GM19023 (cell line): ENCODE measurements at regions not wholly inside any gene's neighbourhood (a gene's known extent, or its start where the extent isn't known, plus 50 kb on each side); places are given as distances from the start of the nearest gene placed in this dataset.
"Not testable (repeated sequence)": the region's sequence is repeated elsewhere in the genome, so short reads cannot be mapped to it uniquely, and the experiment has no call there.

Source experiments
- ATAC-seq: cut with Tn5 transposase; IDR thresholded peaks from one replicate; pipeline ENCODE4 v1.9.1; 2021; ENCODE audit warnings: mild to moderate bottlenecking, moderate library complexity; ENCODE audit not compliant: unreplicated experiment

DNA sequence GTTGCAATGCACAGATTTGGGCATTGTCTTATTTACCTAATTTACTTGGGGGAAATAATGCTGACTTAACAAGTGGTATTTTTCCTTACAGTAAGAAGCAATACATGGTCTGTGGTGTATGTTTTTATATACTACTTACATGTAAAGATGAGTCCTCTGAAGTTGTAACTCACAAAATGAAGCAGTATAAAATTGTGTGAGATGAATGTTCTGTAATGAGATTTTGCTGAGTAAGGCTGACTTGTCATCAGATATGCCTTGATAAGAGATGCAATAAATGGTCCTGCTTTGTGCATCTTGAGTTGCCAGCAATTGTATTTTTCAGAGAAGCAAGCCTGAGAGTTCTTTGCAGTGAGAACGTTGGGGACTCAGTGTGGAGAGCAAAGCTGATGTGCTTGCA, 92.2 kb upstream of the GNAQ start:
- ATAC-seq: no peak

DNA sequence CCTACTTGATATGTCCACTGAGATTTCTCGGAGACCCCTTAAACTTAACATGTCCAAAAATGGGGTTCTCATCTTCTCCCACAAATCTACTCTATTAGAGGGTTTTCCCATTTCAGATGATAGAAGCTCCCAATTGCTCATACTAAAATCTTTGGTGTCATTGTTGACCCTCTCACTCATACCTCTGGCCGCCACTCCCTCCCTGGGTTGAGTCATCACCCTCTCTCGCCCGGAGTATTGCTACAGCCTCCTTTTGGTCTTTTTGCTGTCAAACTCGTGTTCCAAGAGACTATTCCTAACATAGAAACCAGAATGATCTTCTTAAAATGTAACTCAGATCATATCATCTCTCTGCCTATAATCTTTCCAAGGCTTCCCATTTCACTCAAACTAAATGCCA, 91.0 kb upstream of the GNAQ start:
- ATAC-seq: no peak

DNA sequence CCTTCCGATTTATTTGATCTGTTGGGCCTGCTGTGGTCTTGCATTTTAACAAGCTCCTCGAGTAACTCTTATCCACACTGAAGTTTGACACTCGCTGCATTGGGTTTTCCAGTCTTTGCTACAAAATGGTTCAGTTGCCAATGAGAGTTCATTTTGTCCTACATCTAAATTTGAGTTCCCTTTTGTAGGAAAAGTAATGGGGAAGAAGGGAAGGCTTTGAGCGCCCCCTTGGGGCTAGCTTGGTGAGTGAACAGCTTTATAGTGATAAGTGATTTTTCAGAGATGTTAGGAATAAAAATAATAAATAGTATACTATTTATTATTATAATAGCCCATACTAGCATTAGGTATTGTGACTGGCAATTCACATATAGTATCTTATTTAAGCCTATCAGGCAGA, 89.9 kb upstream of the GNAQ start:
- ATAC-seq: no peak

DNA sequence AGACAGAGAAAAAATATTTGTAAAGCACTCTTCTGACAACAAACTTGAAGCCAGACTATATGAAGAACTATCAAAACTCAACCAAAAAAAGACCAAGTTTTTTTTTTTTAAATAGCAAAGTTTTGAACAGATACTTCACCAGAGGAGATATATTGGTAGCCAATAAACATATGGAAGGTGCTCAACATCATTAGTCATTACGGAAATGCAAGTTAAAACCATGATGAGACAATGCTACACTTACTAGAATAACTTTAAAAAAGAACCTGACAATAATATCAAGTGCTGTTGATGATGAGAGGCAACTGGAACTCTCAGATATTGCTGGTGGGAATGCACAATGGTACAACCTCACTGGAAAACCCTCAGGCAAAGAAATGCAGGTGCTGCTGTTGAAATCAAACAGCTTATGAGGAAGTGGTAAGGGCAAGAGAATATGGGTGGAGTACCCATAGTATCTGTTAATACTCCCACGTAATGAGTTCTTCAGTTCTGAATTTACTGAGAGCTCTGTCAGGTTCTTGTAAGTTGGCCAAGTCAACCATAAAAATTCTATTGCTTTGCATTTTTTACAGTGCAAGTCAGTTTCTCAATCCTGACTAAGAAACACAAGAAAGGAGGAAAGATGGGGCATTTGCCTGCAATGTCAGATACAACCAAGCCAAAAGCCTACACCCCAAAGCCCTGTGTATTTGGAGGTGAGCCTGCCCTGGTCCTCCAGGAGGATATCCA, 87.3 kb upstream of the GNAQ start:
- peak; percentile 90 for ATAC-seq

DNA sequence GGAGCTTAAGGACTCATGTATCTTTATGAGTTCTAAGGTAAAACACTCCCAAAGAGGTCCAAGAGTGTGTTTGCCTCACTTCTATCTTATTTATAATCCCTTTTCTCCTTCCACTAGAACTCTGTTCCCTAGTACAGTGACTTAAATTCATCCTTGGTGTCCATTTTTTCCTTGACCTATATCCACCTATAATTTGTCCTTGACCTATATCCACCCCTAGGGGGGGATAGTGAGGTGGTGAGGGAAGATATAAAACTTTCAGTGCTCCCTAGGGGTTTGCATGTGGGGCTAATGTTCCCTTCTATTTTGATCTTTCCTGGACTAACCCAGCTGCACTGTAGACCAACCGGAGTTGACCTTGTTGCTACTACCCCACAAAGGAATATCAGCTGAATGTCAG, 83.5 kb upstream of the GNAQ start:
- no peak for ATAC-seq

DNA sequence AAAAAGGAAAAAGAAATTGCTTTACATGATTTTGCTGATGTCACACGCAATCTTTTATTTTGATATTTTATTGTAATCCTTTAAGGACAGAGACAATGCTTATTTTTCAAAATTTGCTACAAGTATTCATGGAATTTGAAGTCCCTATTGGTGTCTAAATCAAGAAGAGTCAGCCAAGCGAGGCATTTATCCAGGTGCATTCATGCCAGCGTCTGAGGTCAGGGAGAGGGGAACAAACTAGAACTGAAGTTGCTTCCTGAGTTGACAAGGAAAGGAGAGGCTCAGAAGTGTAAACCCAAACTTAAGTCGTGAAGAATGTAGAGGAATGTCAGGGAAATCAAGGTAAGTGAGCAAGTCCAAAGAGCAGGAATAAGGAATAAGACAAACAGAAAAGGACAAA, 83.0 kb upstream of the GNAQ start:
- ATAC-seq: no peak

DNA sequence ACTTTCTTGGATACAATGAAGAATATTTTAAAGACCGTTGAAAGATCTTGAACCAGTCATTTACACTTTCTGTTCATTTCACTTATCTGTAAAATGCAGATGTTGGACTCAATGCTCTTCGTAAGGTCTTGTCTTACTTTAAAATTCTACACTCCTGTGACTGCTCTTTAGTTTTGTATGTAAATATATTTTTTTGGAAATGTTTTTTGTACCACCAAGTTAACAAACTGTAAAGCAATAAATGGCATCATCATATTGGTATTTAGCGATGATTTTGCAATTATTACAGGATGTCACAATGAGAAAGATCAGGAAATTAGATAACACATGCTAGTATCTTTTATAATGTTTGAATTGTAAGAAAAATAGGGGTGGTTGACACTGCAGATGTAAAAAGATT, 80.8 kb upstream of the GNAQ start:
- ATAC-seq: no peak

DNA sequence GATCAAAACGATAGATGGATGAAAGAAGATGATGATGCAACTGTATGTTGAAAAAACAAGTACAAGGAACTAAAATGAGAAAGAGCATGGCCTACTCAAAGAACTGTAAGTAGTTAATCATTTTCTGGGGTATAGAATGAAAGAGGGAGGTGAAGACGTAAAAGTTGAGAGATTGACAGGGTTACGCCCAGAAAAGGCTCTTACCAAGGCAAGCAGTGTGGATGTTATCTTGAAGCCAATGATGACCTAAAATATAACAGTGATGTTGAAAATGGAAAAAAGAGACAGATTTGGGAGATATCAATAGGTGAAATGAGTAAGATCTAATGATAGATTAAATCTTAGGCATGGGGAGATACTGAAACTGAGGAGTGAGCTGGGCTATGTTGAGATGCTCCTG, 80.4 kb upstream of the GNAQ start:
- no peak for ATAC-seq

DNA sequence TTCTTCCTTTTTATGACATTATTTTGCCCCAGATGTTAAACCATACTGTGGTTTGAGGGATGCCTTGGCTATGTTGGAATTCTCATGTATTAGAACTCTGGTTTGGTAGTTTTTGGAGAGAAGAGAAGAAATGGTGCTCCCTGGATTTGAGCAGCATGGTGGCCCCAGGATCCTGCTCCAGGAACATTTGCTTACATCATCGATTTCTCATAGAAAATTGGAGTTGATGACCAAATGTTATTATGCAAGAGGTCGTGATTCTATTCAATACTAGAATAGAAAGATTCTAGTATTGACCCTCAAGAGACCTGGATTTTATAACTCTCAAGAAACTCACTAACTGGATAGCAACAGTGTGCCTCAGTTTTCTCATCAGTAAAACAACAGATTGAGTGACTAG, 77.5 kb upstream of the GNAQ start:
- ATAC-seq: no peak

DNA sequence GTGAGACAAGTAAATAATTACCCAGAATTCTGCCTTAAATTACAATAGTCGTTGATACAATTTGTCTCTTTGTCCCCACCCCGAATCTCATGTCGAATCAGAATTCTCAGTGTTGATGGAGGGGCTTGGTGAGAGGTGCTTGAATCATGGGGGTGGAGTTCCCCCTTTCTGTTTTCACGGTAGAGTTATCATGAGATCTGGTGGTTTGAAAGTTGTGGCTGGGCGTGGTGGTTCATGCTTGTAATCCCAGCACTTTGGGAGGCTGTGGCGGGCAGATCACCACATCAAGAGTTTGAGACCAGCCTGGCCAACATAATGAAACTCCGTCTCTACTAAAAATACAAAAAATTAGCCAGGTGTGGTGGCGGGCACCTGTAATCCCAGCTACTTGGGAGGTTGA, 75.0 kb upstream of the GNAQ start:
- ATAC-seq: not testable (repeated sequence)

DNA sequence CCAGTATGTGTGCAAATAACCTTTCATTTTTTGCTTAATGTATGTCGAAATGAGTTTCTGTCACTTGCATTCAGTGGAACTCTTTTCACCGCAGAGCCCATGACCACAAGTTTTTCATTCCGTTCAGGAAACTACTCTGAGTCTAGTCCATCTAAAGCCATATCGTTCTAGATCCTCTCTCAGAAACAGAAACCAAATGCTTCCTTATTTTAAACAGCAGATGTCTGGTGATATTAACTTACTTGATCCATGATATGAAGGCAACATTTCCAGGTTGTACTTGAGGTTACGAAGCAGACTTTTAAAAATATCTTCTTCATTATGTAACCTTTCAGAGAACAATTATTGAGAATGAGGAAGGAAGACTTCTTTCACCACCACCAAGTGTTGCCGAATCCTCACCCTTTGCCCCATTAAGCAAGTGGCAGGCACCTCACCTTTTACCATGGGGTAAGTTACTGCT, 72.4 kb upstream of the GNAQ start:
- no peak for ATAC-seq

DNA sequence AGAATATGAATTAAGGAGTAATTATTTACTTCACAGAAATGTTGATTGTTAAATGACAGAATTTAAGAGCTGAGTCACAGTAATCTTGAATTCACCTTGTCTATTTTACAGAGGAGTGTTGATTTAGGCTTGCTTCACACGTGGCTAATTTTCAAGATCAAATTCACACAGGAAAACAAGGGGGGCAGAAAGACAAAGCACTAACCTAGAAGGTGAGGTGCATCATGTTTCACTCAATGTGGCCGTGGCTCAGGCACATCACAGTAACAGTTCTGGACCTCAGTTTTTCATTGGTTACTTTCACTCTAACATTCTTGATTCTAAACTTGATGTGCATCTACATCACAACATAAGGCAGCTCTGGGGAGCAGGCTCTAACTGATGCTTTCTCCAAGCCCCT, 69.6 kb upstream of the GNAQ start:
- no peak for ATAC-seq

DNA sequence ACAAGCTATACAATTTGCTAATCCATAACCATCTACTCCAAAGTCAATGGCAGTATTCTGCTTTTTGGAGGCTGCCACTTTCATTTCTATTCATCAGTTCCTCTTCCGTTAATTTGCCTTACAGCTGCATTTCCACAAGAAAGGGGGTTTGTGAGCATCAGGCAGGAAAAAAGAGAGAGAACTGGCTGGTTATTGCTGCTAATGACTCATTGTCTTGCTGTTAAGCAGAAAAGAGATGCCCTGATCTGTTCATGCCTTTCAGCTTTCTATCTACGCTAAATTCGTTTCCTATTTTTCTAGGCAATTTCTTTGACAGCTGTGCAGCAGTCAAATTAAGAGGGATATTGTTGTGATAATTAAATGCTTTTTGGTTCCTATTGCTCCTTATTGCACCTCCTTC, 65.9 kb upstream of the GNAQ start:
- no peak for ATAC-seq

DNA sequence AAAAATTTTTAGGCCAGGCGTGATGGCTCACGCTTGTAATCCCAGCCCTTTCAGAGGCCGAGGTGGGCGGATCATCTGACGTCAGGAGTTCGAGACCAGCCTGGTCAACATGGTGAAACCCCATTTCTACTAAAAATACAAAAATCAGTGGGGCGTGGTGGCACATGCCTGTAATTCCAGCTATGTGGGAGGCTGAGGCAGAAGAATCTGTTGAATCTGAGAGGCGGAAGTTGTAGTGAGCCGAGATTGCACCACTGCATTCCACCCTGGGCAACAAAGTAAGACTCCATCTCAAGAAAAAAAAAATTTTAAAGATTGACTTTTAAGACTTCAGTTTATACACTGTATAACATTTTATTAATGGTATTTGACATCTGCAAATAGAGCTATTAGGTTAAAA, 60.1 kb upstream of the GNAQ start:
- no peak for ATAC-seq

DNA sequence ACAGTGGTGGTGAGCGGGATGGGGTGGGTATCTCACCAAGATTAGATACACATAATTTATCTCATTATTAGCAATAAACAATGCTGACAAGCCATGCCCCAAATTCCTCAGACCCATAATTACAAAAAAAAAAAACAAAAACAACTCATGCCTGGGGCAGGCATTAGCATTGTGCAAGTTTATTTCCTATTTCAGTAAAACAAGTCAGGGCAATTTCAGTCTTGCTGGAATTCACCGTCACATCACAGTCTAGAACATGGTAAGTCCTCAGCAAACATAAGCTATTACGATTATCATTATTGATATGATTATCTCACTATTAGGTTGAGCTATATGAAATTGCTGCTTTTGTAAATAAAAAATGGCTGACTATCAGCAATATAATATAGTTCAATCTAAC, 57.5 kb upstream of the GNAQ start:
- no peak for ATAC-seq

DNA sequence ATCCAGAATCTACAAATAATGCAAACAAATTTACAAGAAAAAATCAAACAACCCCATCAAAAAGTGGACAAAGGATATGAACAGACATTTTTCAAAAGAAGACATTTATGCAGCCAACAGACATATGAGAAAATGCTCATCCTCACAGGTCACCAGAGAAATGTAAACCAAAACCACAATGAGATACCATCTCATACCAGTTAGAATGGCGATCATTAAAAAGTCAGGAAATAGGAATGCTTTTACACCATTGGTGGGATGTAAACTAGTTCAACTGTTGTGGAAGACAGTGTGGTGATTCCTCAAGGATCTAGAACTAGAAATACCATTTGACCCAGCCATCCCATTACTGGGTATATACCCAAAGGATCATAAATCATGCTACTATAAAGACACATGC, 56.6 kb upstream of the GNAQ start:
- not testable (repeated sequence) for ATAC-seq
